WTC11 (cell line): ENCODE measurements at regions not wholly inside any gene's neighbourhood (a gene's known extent, or its start where the extent isn't known, plus 50 kb on each side); places are given as distances from the start of the nearest gene placed in this dataset.
A peak's percentile ranks its signal among the peaks of the same experiment; 100 is the strongest.

Experiments used
- ATAC-seq: fragments of 200-7000 bp; cut with Tn5 transposase; 2 replicates; pipeline ENCODE4 v1.10.0; 2021; ENCODE audit warnings: mild to moderate bottlenecking, moderate library complexity
- CTCF ChIA-PET: fragments of 300-600 bp; sonication (Branson Sonifier 250); formaldehyde crosslinking; loops from one replicate; lab custom pipeline; 2021; ENCODE audit warnings: antibody characterized with exemption; lab: Charles Lee
- POLR2A ChIA-PET: fragments of 350-600 bp; sonication (Branson Sonifier 250); formaldehyde crosslinking; loops from one replicate; lab custom pipeline; 2021; ENCODE audit warnings: antibody characterized with exemption; lab: Charles Lee
- DNase-seq: peaks from one replicate; pipeline ENCODE4 v3.0.0; 2021; ENCODE audit warnings: low spot score
- H3K27ac Mint-ChIP-seq: 2 replicates; pipeline ENCODE4 v1.8.0; 2021; ENCODE audit warnings: mixed read lengths
- H3K27me3 Mint-ChIP-seq: 2 replicates; pipeline ENCODE4 v1.8.0; 2021; ENCODE audit warnings: low read depth, mild to moderate bottlenecking, moderate library complexity, mixed read lengths
- H3K36me3 Mint-ChIP-seq: 2 replicates; pipeline ENCODE4 v1.8.0; 2021; ENCODE audit warnings: mixed read lengths
- H3K4me1 Mint-ChIP-seq: 2 replicates; pipeline ENCODE4 v1.8.0; 2022; ENCODE audit warnings: mixed read lengths
- H3K4me3 Mint-ChIP-seq: 2 replicates; pipeline ENCODE4 v1.8.0; 2021; ENCODE audit warnings: mild to moderate bottlenecking, moderate library complexity, mixed read lengths
- H3K9me3 Mint-ChIP-seq: 2 replicates; pipeline ENCODE4 v1.8.0; 2021; ENCODE audit warnings: mixed read lengths
- ETV6 ChIP-seq: sonication (generic); formaldehyde crosslinking; IDR thresholded peaks from 2 replicates; pipeline ENCODE4 v1.8.1; 2022; ENCODE audit warnings: mild to moderate bottlenecking, missing genetic modification reagents
- FOXP4 ChIP-seq: sonication (generic); formaldehyde crosslinking; IDR thresholded peaks from 2 replicates; pipeline ENCODE4 v1.8.0; 2022; ENCODE audit warnings: mild to moderate bottlenecking, missing genetic modification reagents
- GRHL2 ChIP-seq: fragments of 250-450 bp; sonication (Bioruptor Pico); IDR thresholded peaks from 2 replicates; pipeline ENCODE4 v1.8.0; 2022; ENCODE audit warnings: mild to moderate bottlenecking, moderate library complexity; ENCODE audit not compliant: insufficient replicate concordance, severe bottlenecking
- GTF2I ChIP-seq: fragments of 250-450 bp; sonication (Bioruptor Pico); conservative IDR thresholded peaks from 2 replicates; pipeline ENCODE4 v1.4.0; 2021; ENCODE audit warnings: mild to moderate bottlenecking
- HMGXB4 ChIP-seq: sonication (generic); formaldehyde crosslinking; IDR thresholded peaks from 2 replicates; pipeline ENCODE4 v1.8.1; 2023; ENCODE audit warnings: mild to moderate bottlenecking, moderate library complexity, missing genetic modification reagents
- JUN ChIP-seq: sonication (generic); formaldehyde crosslinking; IDR thresholded peaks from 2 replicates; pipeline ENCODE4 v1.8.0; 2023; ENCODE audit warnings: mild to moderate bottlenecking, missing genetic modification reagents
- NFATC4 ChIP-seq: fragments of 250-450 bp; sonication (Bioruptor Pico); IDR thresholded peaks from 2 replicates; pipeline ENCODE4 v1.9.0; 2021; ENCODE audit warnings: mild to moderate bottlenecking
- NFYB ChIP-seq: sonication (generic); formaldehyde crosslinking; conservative IDR thresholded peaks from 2 replicates; pipeline ENCODE4 v1.8.0; 2022; ENCODE audit warnings: low read depth, missing genetic modification reagents
- SMAD3 ChIP-seq: sonication (generic); formaldehyde crosslinking; IDR thresholded peaks from 2 replicates; pipeline ENCODE4 v1.8.0; 2022; ENCODE audit warnings: missing genetic modification reagents, mild to moderate bottlenecking, borderline replicate concordance
- SMAD4 ChIP-seq: sonication (generic); formaldehyde crosslinking; IDR thresholded peaks from 2 replicates; pipeline ENCODE4 v1.8.0; 2022; ENCODE audit warnings: mild to moderate bottlenecking, missing genetic modification reagents
- ZBTB43 ChIP-seq: sonication (generic); formaldehyde crosslinking; IDR thresholded peaks from 2 replicates; pipeline ENCODE4 v1.8.1; 2023; ENCODE audit warnings: mild to moderate bottlenecking, missing genetic modification reagents
- ZNF138 ChIP-seq: sonication (generic); formaldehyde crosslinking; conservative IDR thresholded peaks from 2 replicates; pipeline ENCODE4 v1.8.1; 2022; ENCODE audit warnings: mild to moderate bottlenecking, moderate library complexity, missing genetic modification reagents
- ZNF232 ChIP-seq: sonication (generic); formaldehyde crosslinking; IDR thresholded peaks from 2 replicates; pipeline ENCODE4 v1.8.0; 2022; ENCODE audit warnings: mild to moderate bottlenecking, missing genetic modification reagents
- ZNF317 ChIP-seq: sonication (generic); formaldehyde crosslinking; IDR thresholded peaks from 2 replicates; pipeline ENCODE4 v1.8.1; 2023; ENCODE audit warnings: low read depth, mild to moderate bottlenecking, moderate library complexity, missing genetic modification reagents, borderline replicate concordance
- ZNF416 ChIP-seq: fragments of 250-450 bp; sonication (Bioruptor Pico); IDR thresholded peaks from 2 replicates; pipeline ENCODE4 v1.9.0; 2021; ENCODE audit warnings: mild to moderate bottlenecking, inconsistent platforms
- ZNF512 ChIP-seq: sonication (generic); formaldehyde crosslinking; IDR thresholded peaks from 2 replicates; pipeline ENCODE4 v1.8.1; 2022; ENCODE audit warnings: missing genetic modification reagents, borderline replicate concordance
- TF ChIP-seq, protein P1 (sequence below): sonication (generic); formaldehyde crosslinking; conservative IDR thresholded peaks from 2 replicates; pipeline ENCODE4 v1.8.1; 2023; ENCODE audit warnings: mild to moderate bottlenecking, low read depth, missing genetic modification reagents, moderate library complexity
- TF ChIP-seq, protein P2 (sequence below): sonication (generic); formaldehyde crosslinking; IDR thresholded peaks from 2 replicates; pipeline ENCODE4 v1.8.0; 2023; ENCODE audit warnings: missing genetic modification reagents, mild to moderate bottlenecking, borderline replicate concordance
- TF ChIP-seq, protein P3 (sequence below): fragments of 250-450 bp; sonication (Bioruptor Pico); IDR thresholded peaks from 2 replicates; pipeline ENCODE4 v1.9.0; 2021; ENCODE audit warnings: mild to moderate bottlenecking

DNA sequence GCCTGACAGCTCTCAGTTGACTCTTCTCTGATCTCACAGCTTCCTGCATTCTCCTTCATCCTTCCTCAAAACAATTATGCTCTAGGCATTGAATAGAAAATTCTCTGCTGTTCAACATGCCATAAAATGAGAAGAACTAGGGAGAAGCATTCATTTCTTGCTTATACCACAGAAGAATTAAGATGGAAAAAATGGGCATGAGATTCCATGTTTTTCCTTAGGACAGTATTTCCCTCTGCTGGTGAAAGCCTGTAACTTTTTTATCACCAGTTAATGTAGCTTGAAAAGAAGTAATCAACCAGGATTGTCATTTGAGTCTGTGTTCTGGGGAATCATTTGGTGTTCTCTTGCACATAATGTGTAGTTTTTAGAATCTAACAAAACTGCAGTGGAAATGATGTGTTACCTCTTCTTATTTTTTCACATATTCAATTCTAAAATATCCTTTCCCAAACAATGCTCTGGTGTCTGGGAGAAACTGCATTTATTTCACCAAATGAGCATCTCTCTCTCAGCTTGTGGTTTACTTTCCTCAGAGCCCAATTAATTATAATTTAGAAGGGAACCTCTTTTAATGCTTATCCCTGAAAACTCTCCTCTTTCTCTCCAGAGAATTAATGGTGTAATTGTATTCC lies 92.8 kb upstream of the DCBLD2 start (continued):
- TF ChIP-seq, protein P1, sequence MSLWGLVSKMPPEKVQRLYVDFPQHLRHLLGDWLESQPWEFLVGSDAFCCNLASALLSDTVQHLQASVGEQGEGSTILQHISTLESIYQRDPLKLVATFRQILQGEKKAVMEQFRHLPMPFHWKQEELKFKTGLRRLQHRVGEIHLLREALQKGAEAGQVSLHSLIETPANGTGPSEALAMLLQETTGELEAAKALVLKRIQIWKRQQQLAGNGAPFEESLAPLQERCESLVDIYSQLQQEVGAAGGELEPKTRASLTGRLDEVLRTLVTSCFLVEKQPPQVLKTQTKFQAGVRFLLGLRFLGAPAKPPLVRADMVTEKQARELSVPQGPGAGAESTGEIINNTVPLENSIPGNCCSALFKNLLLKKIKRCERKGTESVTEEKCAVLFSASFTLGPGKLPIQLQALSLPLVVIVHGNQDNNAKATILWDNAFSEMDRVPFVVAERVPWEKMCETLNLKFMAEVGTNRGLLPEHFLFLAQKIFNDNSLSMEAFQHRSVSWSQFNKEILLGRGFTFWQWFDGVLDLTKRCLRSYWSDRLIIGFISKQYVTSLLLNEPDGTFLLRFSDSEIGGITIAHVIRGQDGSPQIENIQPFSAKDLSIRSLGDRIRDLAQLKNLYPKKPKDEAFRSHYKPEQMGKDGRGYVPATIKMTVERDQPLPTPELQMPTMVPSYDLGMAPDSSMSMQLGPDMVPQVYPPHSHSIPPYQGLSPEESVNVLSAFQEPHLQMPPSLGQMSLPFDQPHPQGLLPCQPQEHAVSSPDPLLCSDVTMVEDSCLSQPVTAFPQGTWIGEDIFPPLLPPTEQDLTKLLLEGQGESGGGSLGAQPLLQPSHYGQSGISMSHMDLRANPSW = no peak
- no peak for TF ChIP-seq ETV6 (CRISPR knock-in tag)
- TF ChIP-seq NFYB (CRISPR knock-in tag) = no peak
- TF ChIP-seq, protein P2, sequence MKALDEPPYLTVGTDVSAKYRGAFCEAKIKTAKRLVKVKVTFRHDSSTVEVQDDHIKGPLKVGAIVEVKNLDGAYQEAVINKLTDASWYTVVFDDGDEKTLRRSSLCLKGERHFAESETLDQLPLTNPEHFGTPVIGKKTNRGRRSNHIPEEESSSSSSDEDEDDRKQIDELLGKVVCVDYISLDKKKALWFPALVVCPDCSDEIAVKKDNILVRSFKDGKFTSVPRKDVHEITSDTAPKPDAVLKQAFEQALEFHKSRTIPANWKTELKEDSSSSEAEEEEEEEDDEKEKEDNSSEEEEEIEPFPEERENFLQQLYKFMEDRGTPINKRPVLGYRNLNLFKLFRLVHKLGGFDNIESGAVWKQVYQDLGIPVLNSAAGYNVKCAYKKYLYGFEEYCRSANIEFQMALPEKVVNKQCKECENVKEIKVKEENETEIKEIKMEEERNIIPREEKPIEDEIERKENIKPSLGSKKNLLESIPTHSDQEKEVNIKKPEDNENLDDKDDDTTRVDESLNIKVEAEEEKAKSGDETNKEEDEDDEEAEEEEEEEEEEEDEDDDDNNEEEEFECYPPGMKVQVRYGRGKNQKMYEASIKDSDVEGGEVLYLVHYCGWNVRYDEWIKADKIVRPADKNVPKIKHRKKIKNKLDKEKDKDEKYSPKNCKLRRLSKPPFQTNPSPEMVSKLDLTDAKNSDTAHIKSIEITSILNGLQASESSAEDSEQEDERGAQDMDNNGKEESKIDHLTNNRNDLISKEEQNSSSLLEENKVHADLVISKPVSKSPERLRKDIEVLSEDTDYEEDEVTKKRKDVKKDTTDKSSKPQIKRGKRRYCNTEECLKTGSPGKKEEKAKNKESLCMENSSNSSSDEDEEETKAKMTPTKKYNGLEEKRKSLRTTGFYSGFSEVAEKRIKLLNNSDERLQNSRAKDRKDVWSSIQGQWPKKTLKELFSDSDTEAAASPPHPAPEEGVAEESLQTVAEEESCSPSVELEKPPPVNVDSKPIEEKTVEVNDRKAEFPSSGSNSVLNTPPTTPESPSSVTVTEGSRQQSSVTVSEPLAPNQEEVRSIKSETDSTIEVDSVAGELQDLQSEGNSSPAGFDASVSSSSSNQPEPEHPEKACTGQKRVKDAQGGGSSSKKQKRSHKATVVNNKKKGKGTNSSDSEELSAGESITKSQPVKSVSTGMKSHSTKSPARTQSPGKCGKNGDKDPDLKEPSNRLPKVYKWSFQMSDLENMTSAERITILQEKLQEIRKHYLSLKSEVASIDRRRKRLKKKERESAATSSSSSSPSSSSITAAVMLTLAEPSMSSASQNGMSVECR (CRISPR knock-in tag) = no peak
- TF ChIP-seq, all 79 proteins: peak for 0

DNA sequence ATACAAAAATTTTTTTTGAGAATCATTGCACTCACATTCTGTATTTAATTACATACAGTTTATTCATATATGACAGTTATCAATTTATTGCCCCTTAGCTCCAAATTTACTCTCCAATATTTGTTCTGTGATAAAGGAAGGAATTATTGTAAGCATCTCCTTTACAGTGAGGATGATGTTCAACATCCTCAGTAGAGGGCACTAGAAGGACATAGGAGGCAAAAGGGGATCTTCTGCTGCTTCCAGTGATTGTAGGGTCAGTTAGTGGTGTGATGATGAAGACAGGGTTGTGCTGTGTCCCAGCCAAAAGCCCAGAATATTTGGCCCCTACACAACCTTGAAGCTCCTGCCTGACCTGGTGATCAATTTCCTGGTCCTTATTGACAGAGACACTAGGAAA lies 89.9 kb upstream of the DCBLD2 start:
- H3K4me1 Mint-ChIP-seq = peaks cover under 1% of the 10 kb centered on the region; the same call in 1 of the 2 replicates
- ATAC-seq = peak; percentile 71
- H3K27me3 Mint-ChIP-seq = no peaks in the 10 kb centered on the region; the same call in 1 of the 2 replicates
- H3K4me3 Mint-ChIP-seq = no peak overlapping the region
- CTCF ChIA-PET = interaction anchor here (1.2 kb wide), 1 partner anchor 174 kb away, joined by 10 read pairs; no protein-coding TSS in a partner anchor
- no peak overlapping the region for H3K27ac Mint-ChIP-seq
- POLR2A ChIA-PET = no interaction called here
- H3K36me3 Mint-ChIP-seq = no peaks in the 10 kb centered on the region
- DNase-seq = no peak
- no peaks in the 10 kb centered on the region for H3K9me3 Mint-ChIP-seq
- TF ChIP-seq HMGXB4 (CRISPR knock-in tag) = no peak
- TF ChIP-seq, protein P3, sequence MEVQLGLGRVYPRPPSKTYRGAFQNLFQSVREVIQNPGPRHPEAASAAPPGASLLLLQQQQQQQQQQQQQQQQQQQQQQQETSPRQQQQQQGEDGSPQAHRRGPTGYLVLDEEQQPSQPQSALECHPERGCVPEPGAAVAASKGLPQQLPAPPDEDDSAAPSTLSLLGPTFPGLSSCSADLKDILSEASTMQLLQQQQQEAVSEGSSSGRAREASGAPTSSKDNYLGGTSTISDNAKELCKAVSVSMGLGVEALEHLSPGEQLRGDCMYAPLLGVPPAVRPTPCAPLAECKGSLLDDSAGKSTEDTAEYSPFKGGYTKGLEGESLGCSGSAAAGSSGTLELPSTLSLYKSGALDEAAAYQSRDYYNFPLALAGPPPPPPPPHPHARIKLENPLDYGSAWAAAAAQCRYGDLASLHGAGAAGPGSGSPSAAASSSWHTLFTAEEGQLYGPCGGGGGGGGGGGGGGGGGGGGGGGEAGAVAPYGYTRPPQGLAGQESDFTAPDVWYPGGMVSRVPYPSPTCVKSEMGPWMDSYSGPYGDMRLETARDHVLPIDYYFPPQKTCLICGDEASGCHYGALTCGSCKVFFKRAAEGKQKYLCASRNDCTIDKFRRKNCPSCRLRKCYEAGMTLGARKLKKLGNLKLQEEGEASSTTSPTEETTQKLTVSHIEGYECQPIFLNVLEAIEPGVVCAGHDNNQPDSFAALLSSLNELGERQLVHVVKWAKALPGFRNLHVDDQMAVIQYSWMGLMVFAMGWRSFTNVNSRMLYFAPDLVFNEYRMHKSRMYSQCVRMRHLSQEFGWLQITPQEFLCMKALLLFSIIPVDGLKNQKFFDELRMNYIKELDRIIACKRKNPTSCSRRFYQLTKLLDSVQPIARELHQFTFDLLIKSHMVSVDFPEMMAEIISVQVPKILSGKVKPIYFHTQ (CRISPR knock-in tag) = no peak
- no peak for TF ChIP-seq ZNF138 (CRISPR knock-in tag)
- TF ChIP-seq ZNF232 (CRISPR knock-in tag) = no peak
- no peak for TF ChIP-seq GRHL2 (CRISPR knock-in tag)
- TF ChIP-seq SMAD3 (CRISPR knock-in tag) = no peak
- TF ChIP-seq FOXP4 (CRISPR knock-in tag) = no peak
- no peak for TF ChIP-seq JUN (CRISPR knock-in tag)
- no peak for TF ChIP-seq NFATC4
- no peak for TF ChIP-seq GTF2I (CRISPR knock-in tag)
- no peak for TF ChIP-seq ZNF317 (CRISPR knock-in tag)
- TF ChIP-seq ZBTB43 = no peak
- no peak for TF ChIP-seq ZNF512 (CRISPR knock-in tag)
- no peak for TF ChIP-seq ZNF416
- TF ChIP-seq SMAD4 (CRISPR knock-in tag) = no peak
